A673 (cell line): ENCODE measurements at regions not wholly inside any gene's neighbourhood (a gene's known extent, or its start where the extent isn't known, plus 50 kb on each side); places are given as distances from the start of the nearest gene placed in this dataset.

Source experiments
- BruUV-seq: library from RNA; stranded (reverse); fragments of 400-500 nt; replicated peaks from 2 replicates; lab custom pipeline; 2021; lab: Mats Ljungman, UMichigan
- CTCF ChIA-PET: fragments of 300-600 bp; sonication (Branson Sonifier 250); formaldehyde crosslinking; loops from one replicate; lab custom pipeline; 2022; ENCODE audit warnings: antibody characterized with exemption; lab: Charles Lee
- POLR2A ChIA-PET: fragments of 300-600 bp; sonication (Branson Sonifier 250); formaldehyde crosslinking; loops from one replicate; lab custom pipeline; 2022; ENCODE audit warnings: antibody characterized with exemption; ENCODE audit not compliant: low non-redundant PET; lab: Charles Lee
- DNase-seq: peaks from one replicate; pipeline ENCODE4 v3.0.0-alpha.2; 2015; ENCODE audit warnings: low spot score
- H3K27ac ChIP-seq: fragments of 200-600 bp; sonication (generic); 2 replicates; pipeline ENCODE4 v1.5.1; 2016; ENCODE audit warnings: mixed run types, low read depth, mild to moderate bottlenecking, mixed read lengths, antibody characterized with exemption, low read length; ENCODE audit not compliant: poor library complexity, severe bottlenecking
- H3K27me3 ChIP-seq: fragments of 200-600 bp; sonication (generic); replicated peaks from 2 replicates; pipeline ENCODE4 v1.6.1; 2017; ENCODE audit warnings: mixed run types, low read depth, mild to moderate bottlenecking, mixed read lengths, antibody characterized with exemption, low read length; ENCODE audit not compliant: insufficient read depth, poor library complexity
- H3K36me3 ChIP-seq: fragments of 200-600 bp; sonication (generic); 2 replicates; pipeline ENCODE4 v1.6.1; 2016; ENCODE audit warnings: mixed run types, mild to moderate bottlenecking, mixed read lengths, antibody characterized with exemption, low read length; ENCODE audit not compliant: insufficient read depth, poor library complexity, severe bottlenecking
- H3K4me1 ChIP-seq: fragments of 200-600 bp; sonication (generic); 2 replicates; pipeline ENCODE4 v1.6.1; 2017; ENCODE audit warnings: mixed run types, mild to moderate bottlenecking, mixed read lengths, antibody characterized with exemption, low read length; ENCODE audit not compliant: insufficient read depth, poor library complexity, severe bottlenecking
- H3K4me3 ChIP-seq: fragments of 200-600 bp; sonication (generic); 2 replicates; pipeline ENCODE4 v1.5.1; 2016; ENCODE audit warnings: low read depth, mixed run types, mild to moderate bottlenecking, mixed read lengths, low read length; ENCODE audit not compliant: poor library complexity, severe bottlenecking
- H3K9me3 ChIP-seq: fragments of 200-600 bp; sonication (generic); 2 replicates; pipeline ENCODE4 v1.6.1; 2016; ENCODE audit warnings: mixed run types, low read depth, mild to moderate bottlenecking, mixed read lengths, antibody characterized with exemption, low read length; ENCODE audit not compliant: poor library complexity, severe bottlenecking
- CTCF ChIP-seq: fragments of 300-800, 200-600 bp; sonication (generic); conservative IDR thresholded peaks from 2 replicates; pipeline ENCODE4 v1.5.1; 2017; ENCODE audit warnings: low read depth, mild to moderate bottlenecking, antibody characterized with exemption, low read length, moderate library complexity, mixed read lengths
- EZH2 ChIP-seq: fragments of 200-600 bp; sonication (generic); IDR thresholded peaks from 2 replicates; pipeline ENCODE4 v1.6.1; 2017; ENCODE audit warnings: borderline replicate concordance, low read depth, mild to moderate bottlenecking, mixed read lengths, antibody characterized with exemption, low read length; ENCODE audit not compliant: poor library complexity, severe bottlenecking
- intact Hi-C: fragments of 100-400 bp; cut with micrococcal nuclease; formaldehyde crosslinking; loops from one replicate; pipeline ENCODE4 v1.10.0; 2022; ENCODE audit not compliant: unreplicated experiment

DNA sequence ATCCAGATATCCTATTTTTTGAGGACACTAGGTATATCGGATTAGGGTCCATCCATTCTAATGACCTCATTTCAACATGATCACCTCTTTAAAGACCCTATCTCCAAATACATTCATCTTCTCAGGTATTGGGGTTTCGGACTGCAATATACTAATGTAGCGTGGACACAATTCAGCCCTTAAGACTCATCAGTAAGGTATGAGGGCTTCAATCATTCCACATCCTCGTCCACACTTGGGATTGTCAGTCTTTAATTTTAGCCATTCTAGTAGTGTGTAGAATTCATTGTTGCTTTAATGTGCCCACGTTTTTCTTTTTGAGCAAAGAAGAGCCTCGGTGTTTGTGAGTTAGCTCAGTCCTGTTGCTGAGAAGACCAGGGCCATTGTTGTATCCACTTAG is 177.0 kb upstream of the TBX3 start:
- no peak for DNase-seq
- no peaks in the 10 kb centered on the region for H3K27me3 ChIP-seq
- H3K4me3 ChIP-seq: no peak overlapping the region
- POLR2A ChIA-PET: no interaction called here
- no peaks in the 10 kb centered on the region for H3K4me1 ChIP-seq
- no peaks in the 10 kb centered on the region for H3K36me3 ChIP-seq
- CTCF ChIA-PET: no interaction called here
- H3K27ac ChIP-seq: no peak overlapping the region
- intact Hi-C loops: no loop called here
- peaks cover 28% of the 10 kb centered on the region for H3K9me3 ChIP-seq
- no TSS peak for BruUV-seq
- no peak for TF ChIP-seq CTCF
- TF ChIP-seq EZH2: no peak

- no peak overlapping the region for H3K4me3 ChIP-seq
- no peaks in the 10 kb centered on the region for H3K36me3 ChIP-seq
- peaks cover 27% of the 10 kb centered on the region for H3K9me3 ChIP-seq
- H3K27me3 ChIP-seq: no peaks in the 10 kb centered on the region
- H3K27ac ChIP-seq: no peak overlapping the region
- ChIA-PET CTCF (no interaction called here), POLR2A (no interaction called here)
- intact Hi-C loops: no loop called here
- H3K4me1 ChIP-seq: no peaks in the 10 kb centered on the region
- no TSS peak for BruUV-seq
- TF ChIP-seq CTCF (no peak), EZH2 (no peak)
- DNase-seq: no peak
These were observed 174.6 kb upstream of the TBX3 start for GRCh38 chr12:114858388-114859146.

DNA sequence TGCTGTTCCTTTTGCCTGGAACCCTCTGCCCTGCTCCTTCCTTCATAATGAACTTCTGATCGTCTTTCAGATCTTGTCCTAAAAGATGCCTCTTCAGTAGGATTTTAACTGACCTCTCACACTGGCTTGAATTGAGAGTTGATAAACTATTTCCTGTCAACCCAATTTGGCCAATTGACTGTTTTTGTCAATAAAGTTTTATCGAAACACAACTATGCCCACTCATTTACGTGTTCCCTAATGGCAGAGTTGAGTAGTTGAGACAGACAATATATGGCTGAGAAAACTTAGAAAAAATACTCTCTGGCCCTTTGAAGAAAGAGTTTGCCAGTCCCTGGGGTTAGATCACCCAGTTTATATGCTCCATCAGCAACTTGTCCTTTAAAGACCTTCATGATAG is 171.7 kb upstream of the TBX3 start:
- TF ChIP-seq CTCF (no peak), EZH2 (no peak)
- BruUV-seq: no TSS peak
- no peaks in the 10 kb centered on the region for H3K36me3 ChIP-seq
- POLR2A ChIA-PET: no interaction called here
- peaks cover 17% of the 10 kb centered on the region for H3K9me3 ChIP-seq
- H3K27me3 ChIP-seq: no peaks in the 10 kb centered on the region
- intact Hi-C loops: no loop called here
- DNase-seq: no peak
- H3K4me3 ChIP-seq: no peak overlapping the region
- H3K4me1 ChIP-seq: no peaks in the 10 kb centered on the region
- CTCF ChIA-PET: no interaction called here
- H3K27ac ChIP-seq: no peak overlapping the region
